Astrocyte of the cerebellum (primary cell): ENCODE measurements at regions not wholly inside any gene's neighbourhood (a gene's known extent, or its start where the extent isn't known, plus 50 kb on each side); places are given as distances from the start of the nearest gene placed in this dataset.
"Not testable (repeated sequence)": the region's sequence is repeated elsewhere in the genome, so short reads cannot be mapped to it uniquely, and the experiment has no call there.

Experiments used
- DNase-seq: peaks from one replicate; pipeline ENCODE4 v3.0.0-alpha.2; 2011; ENCODE audit warnings: low read depth
- H3K4me3 ChIP-seq: 2 replicates; pipeline ENCODE4 v1.5.1; 2011; ENCODE audit warnings: mild to moderate bottlenecking, low read depth, low read length, moderate library complexity
- CTCF ChIP-seq: IDR thresholded peaks from 2 replicates; pipeline ENCODE4 v1.5.1; 2012; ENCODE audit warnings: low read length, low read depth, moderate library complexity, mild to moderate bottlenecking; ENCODE audit errors: missing control alignments
- in situ Hi-C: cut with HindIII; loops from 2 replicates; pipeline ENCODE4 v1.10.0; 2017; ENCODE audit warnings: low sequenced_read_pairs

- no peak overlapping the region for H3K4me3 ChIP-seq
- in situ Hi-C loops, result no loop called here
- TF ChIP-seq CTCF, result no peak
- DNase-seq, result no peak
Observed at GRCh38 chr9:34884747-34885189, 73.3 kb upstream of the PHF24 start.

- TF ChIP-seq CTCF, result no peak
- in situ Hi-C loops, result no loop called here
- DNase-seq, result no peak
- H3K4me3 ChIP-seq, result no peak overlapping the region
Observed at GRCh38 chr9:34876096-34876495, 82.0 kb upstream of the PHF24 start.

- in situ Hi-C loops, result no loop called here
- H3K4me3 ChIP-seq, result no peak overlapping the region
- no peak for DNase-seq
- peak; percentile 30 for TF ChIP-seq CTCF
Observed at GRCh38 chr9:34869390-34869789, 88.7 kb upstream of the PHF24 start.

GRCh38 chr9:34866614-34867013, 91.5 kb upstream of the PHF24 start:
- in situ Hi-C loops, result no loop called here
- TF ChIP-seq CTCF, result no peak
- no peak overlapping the region for H3K4me3 ChIP-seq
- DNase-seq, result no peak

GRCh38 chr9:34863426-34863825, 94.7 kb upstream of the PHF24 start:
- no peak for DNase-seq
- H3K4me3 ChIP-seq, result no peak overlapping the region
- TF ChIP-seq CTCF, result no peak
- in situ Hi-C loops, result no loop called here

GRCh38 chr9:34862836-34863235, 95.2 kb upstream of the PHF24 start:
- in situ Hi-C loops, result no loop called here
- DNase-seq, result no peak
- TF ChIP-seq CTCF, result no peak
- no peak overlapping the region for H3K4me3 ChIP-seq

- no peak overlapping the region for H3K4me3 ChIP-seq
- in situ Hi-C loops, result no loop called here
- TF ChIP-seq CTCF, result no peak
- no peak for DNase-seq
Observed at GRCh38 chr9:34862043-34862442, 96.0 kb upstream of the PHF24 start.

GRCh38 chr9:34855016-34855415, 103.1 kb upstream of the PHF24 start:
- in situ Hi-C loops, result not testable (repeated sequence)

More at GRCh38 chr9:34855016-34855415, 103.1 kb upstream of the PHF24 start:
- not testable (repeated sequence) for H3K4me3 ChIP-seq, DNase-seq
